Hematopoietic multipotent progenitor cell treated with erythropoietin and hydrocortisone succinate and interleukin-3 and kit ligand, for 8 days (in vitro differentiated cells): ENCODE measurements at regions not wholly inside any gene's neighbourhood (a gene's known extent, or its start where the extent isn't known, plus 50 kb on each side); places are given as distances from the start of the nearest gene placed in this dataset.

Source experiments
- DNase-seq: peaks from one replicate; pipeline ENCODE4 v3.0.0-alpha.2; 2015

GRCh38 chr2:173419506-173419905 lies 64.8 kb downstream of the CDCA7 start:
- DNase-seq: no peak

- DNase-seq: no peak
Observed at GRCh38 chr2:173424886-173425285, 70.2 kb downstream of the CDCA7 start.

- DNase-seq: no peak
Observed at GRCh38 chr2:173427887-173428668, 73.4 kb downstream of the CDCA7 start.

GRCh38 chr2:173431191-173431590 lies 76.5 kb downstream of the CDCA7 start:
- no peak for DNase-seq

- no peak for DNase-seq
Observed at GRCh38 chr2:173432049-173432754, 77.5 kb downstream of the CDCA7 start.

GRCh38 chr2:173434762-173435569 lies 80.3 kb downstream of the CDCA7 start:
- no peak for DNase-seq

GRCh38 chr2:173435574-173435973 lies 80.9 kb downstream of the CDCA7 start:
- DNase-seq: no peak

GRCh38 chr2:173436088-173436487 lies 81.4 kb downstream of the CDCA7 start:
- DNase-seq: no peak

GRCh38 chr2:173441222-173441621 lies 86.5 kb downstream of the CDCA7 start:
- DNase-seq: no peak

- DNase-seq: no peak
Observed at GRCh38 chr2:173442542-173442941, 87.9 kb downstream of the CDCA7 start.

GRCh38 chr2:173446722-173447121 lies 92.0 kb downstream of the CDCA7 start:
- no peak for DNase-seq

- peak; percentile 77 for DNase-seq
Observed at GRCh38 chr2:173448938-173449471, 94.3 kb downstream of the CDCA7 start.

GRCh38 chr2:173451118-173451517 lies 96.4 kb downstream of the CDCA7 start:
- no peak for DNase-seq

GRCh38 chr2:173451941-173452340 lies 97.3 kb downstream of the CDCA7 start:
- no peak for DNase-seq

GRCh38 chr2:173452416-173452815 lies 97.7 kb downstream of the CDCA7 start:
- DNase-seq: no peak

- DNase-seq: no peak
Observed at GRCh38 chr2:173456960-173457359, 102.3 kb downstream of the CDCA7 start.

- DNase-seq: no peak
Observed at GRCh38 chr2:173457366-173457765, 102.7 kb downstream of the CDCA7 start.

GRCh38 chr2:173458991-173459780 lies 104.5 kb downstream of the CDCA7 start:
- no peak for DNase-seq

GRCh38 chr2:173462892-173463840 lies 108.5 kb downstream of the CDCA7 start:
- no peak for DNase-seq

- no peak for DNase-seq
Observed at GRCh38 chr2:173463846-173464245, 109.2 kb downstream of the CDCA7 start.

- no peak for DNase-seq
Observed at GRCh38 chr2:173467751-173468150, 113.1 kb downstream of the CDCA7 start.
